SU-DHL-6 (cell line): ENCODE measurements at regions not wholly inside any gene's neighbourhood (a gene's known extent, or its start where the extent isn't known, plus 50 kb on each side); places are given as distances from the start of the nearest gene placed in this dataset.

Source experiments
- H2AFZ ChIP-seq: fragments of 200-600 bp; sonication (generic); 2 replicates; pipeline ENCODE4 v1.6.1; 2014; ENCODE audit warnings: low read depth, mild to moderate bottlenecking, moderate library complexity, mixed read lengths, antibody characterized with exemption, low read length; ENCODE audit not compliant: severe bottlenecking
- H3F3A ChIP-seq: fragments of 200-600 bp; shearing (Covaris generic); 2 replicates; pipeline ENCODE4 v1.6.0; 2016; ENCODE audit warnings: antibody characterized with exemption, mild to moderate bottlenecking; ENCODE audit not compliant: insufficient read depth
- H3K27ac ChIP-seq: fragments of 200-600 bp; sonication (generic); 2 replicates; pipeline ENCODE4 v1.5.1; 2016; ENCODE audit warnings: low read depth, mild to moderate bottlenecking, low read length, moderate library complexity, mixed read lengths
- H3K27me3 ChIP-seq: fragments of 200-600 bp; sonication (generic), shearing (Covaris generic); 2 replicates; pipeline ENCODE4 v1.6.0; 2014; ENCODE audit warnings: mild to moderate bottlenecking, low read length
- H3K36me3 ChIP-seq: fragments of 200-600 bp; sonication (generic); 2 replicates; pipeline ENCODE4 v1.6.1; 2014; ENCODE audit warnings: mild to moderate bottlenecking, low read length, mixed read lengths
- H3K4me2 ChIP-seq: fragments of 300-600, 200-600 bp; shearing (Covaris generic), sonication (generic); 2 replicates; pipeline ENCODE4 v1.6.0; 2014; ENCODE audit warnings: low read length, low read depth, mild to moderate bottlenecking; ENCODE audit not compliant: poor library complexity, severe bottlenecking
- H3K4me3 ChIP-seq: fragments of 200-600 bp; sonication (generic); 2 replicates; pipeline ENCODE4 v1.5.1; 2014; ENCODE audit warnings: antibody characterized with exemption, low read length, mild to moderate bottlenecking, mixed read lengths; ENCODE audit not compliant: insufficient read depth, poor library complexity, severe bottlenecking
- H3K79me2 ChIP-seq: fragments of 200-600 bp; sonication (generic); 2 replicates; pipeline ENCODE4 v1.6.1; 2014; ENCODE audit warnings: mild to moderate bottlenecking, low read length, moderate library complexity; ENCODE audit not compliant: insufficient read depth
- H3K9ac ChIP-seq: fragments of 200-600 bp; sonication (generic); 2 replicates; pipeline ENCODE4 v1.7.0; 2014; ENCODE audit warnings: mild to moderate bottlenecking, low read length
- H3K9me2 ChIP-seq: fragments of 200-600 bp; sonication (generic); replicated peaks from 2 replicates; pipeline ENCODE4 v1.6.1; 2014; ENCODE audit warnings: low read length; ENCODE audit not compliant: insufficient read depth
- H3K9me3 ChIP-seq: fragments of 200-600 bp; sonication (generic); 2 replicates; pipeline ENCODE4 v1.6.1; 2014; ENCODE audit warnings: low read length, mixed read lengths; ENCODE audit not compliant: insufficient read depth
- H4K20me1 ChIP-seq: fragments of 200-600 bp; sonication (generic); 2 replicates; pipeline ENCODE4 v1.6.1; 2014; ENCODE audit warnings: low read depth, mild to moderate bottlenecking, antibody characterized with exemption, low read length, moderate library complexity, mixed read lengths
- EZH2phosphoT487 ChIP-seq: fragments of 200-600 bp; sonication (generic), shearing (Covaris generic); conservative IDR thresholded peaks from 2 replicates; pipeline ENCODE4 v1.6.1; 2018; ENCODE audit warnings: mild to moderate bottlenecking, antibody characterized with exemption, low read length, moderate library complexity, mixed read lengths
- TF ChIP-seq, protein P1 (sequence below): fragments of 200-600 bp; sonication (generic); IDR thresholded peaks from one replicate; pipeline ENCODE4 v1.5.1; 2017; ENCODE audit warnings: antibody characterized with exemption, mild to moderate bottlenecking, low read length, moderate library complexity; ENCODE audit not compliant: insufficient read depth, poor library complexity, severe bottlenecking

DNA sequence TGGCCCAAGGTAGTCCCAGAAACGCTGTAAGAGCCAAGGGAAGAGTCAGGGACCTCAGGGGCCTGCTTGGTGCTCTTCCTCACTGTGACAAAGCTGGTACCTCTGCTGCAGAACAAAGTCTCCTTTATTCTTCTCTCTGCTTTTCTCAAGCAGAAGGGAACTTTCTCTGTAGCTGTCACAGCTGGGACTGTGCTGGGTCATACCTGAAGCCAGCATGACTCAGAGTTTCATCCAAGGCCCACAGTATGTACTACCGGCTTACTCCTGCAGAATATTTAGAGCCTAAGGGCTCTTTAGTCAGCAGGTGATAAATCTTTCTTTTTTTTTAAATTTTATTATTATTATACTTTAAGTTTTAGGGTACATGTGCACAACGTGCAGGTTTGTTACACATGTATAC, 183.2 kb downstream of the TINAG start:
- Histone ChIP-seq H2AFZ (no peak overlapping the region), H3K9ac (no peak overlapping the region), H3K4me3 (no peak overlapping the region), H3K27ac (no peak overlapping the region), H3F3A (no peaks in the 10 kb centered on the region), H3K4me2 (no peak overlapping the region), H3K27me3 (no peaks in the 10 kb centered on the region), H4K20me1 (no peaks in the 10 kb centered on the region), H3K36me3 (no peaks in the 10 kb centered on the region), H3K79me2 (no peaks in the 10 kb centered on the region), H3K9me3 (no peaks in the 10 kb centered on the region), H3K9me2 (no peaks in the 10 kb centered on the region)
- TF ChIP-seq EZH2phosphoT487 = no peak
- TF ChIP-seq, protein P1, sequence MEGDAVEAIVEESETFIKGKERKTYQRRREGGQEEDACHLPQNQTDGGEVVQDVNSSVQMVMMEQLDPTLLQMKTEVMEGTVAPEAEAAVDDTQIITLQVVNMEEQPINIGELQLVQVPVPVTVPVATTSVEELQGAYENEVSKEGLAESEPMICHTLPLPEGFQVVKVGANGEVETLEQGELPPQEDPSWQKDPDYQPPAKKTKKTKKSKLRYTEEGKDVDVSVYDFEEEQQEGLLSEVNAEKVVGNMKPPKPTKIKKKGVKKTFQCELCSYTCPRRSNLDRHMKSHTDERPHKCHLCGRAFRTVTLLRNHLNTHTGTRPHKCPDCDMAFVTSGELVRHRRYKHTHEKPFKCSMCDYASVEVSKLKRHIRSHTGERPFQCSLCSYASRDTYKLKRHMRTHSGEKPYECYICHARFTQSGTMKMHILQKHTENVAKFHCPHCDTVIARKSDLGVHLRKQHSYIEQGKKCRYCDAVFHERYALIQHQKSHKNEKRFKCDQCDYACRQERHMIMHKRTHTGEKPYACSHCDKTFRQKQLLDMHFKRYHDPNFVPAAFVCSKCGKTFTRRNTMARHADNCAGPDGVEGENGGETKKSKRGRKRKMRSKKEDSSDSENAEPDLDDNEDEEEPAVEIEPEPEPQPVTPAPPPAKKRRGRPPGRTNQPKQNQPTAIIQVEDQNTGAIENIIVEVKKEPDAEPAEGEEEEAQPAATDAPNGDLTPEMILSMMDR = no peak

DNA sequence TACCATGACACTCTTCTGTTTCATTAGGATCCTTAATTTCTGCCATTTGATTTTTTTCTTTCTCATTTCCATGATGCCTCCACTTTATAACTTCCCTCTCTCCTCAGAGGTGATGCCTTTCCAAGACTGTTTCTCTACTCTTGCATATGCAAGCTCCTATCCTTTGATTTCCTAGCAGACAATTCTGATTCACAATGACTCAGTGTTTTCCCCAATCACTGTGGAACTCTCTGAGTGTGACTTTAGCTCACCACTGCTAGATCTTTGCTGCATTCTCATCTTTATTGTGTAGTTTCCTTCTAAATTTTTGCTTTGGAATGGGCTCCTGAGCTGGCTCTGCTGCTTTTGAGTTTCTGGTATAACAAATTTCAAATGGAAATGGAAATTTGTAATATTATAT, 184.9 kb downstream of the TINAG start:
- Histone ChIP-seq H3F3A (no peaks in the 10 kb centered on the region), H3K9ac (no peak overlapping the region), H3K9me2 (no peaks in the 10 kb centered on the region), H3K4me2 (no peak overlapping the region), H3K79me2 (no peaks in the 10 kb centered on the region), H3K9me3 (no peaks in the 10 kb centered on the region), H3K4me3 (no peak overlapping the region), H3K27ac (no peak overlapping the region), H3K36me3 (no peaks in the 10 kb centered on the region), H3K27me3 (no peaks in the 10 kb centered on the region), H2AFZ (no peak overlapping the region), H4K20me1 (no peaks in the 10 kb centered on the region)
- TF ChIP-seq, protein P1 = no peak
- TF ChIP-seq EZH2phosphoT487 = no peak

DNA sequence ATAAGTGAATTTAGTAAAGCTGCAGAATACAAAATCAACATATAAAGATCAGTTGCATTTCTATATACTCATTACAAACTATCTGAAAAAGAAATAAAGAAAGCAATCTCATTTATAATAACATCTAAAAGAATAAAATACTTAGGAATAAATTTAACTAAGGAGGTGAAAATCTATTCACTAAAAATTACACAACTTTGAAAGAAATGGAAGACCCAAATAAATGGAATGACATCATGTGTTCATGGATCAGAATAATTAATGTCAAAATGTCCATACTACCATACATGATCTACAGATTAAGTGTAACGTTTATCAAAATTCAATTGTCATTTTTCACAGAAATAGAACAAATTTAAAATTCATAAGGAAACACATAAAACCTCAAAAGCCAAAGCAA, 194.9 kb downstream of the TINAG start:
- Histone ChIP-seq H3K9me2 (no peaks in the 10 kb centered on the region), H3K9me3 (peaks cover 4% of the 10 kb centered on the region; the same call in 1 of the 2 replicates), H3K79me2 (no peaks in the 10 kb centered on the region), H3K4me3 (no peak overlapping the region), H3K27me3 (no peaks in the 10 kb centered on the region), H3F3A (no peaks in the 10 kb centered on the region), H3K4me2 (no peak overlapping the region), H3K9ac (no peak overlapping the region), H2AFZ (no peak overlapping the region), H4K20me1 (no peaks in the 10 kb centered on the region), H3K36me3 (no peaks in the 10 kb centered on the region), H3K27ac (no peak overlapping the region)
- TF ChIP-seq, protein P1 = no peak

DNA sequence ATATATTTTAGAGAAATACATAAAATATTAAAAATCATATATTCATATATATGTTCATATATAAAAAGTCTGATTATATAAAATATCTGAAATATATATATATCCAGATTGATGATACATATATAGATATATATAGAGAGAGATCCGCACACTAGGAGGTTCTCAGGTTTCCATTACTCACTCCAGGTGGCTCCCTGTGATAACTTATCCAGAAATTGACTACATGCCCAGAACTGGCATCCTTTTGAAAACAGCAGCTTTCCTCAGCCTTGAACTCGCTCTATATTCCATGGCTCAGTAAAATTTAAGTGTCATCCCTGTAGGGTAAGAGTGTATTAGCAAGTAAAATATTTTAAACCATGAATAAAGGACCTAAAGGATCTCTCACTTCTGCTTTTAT, 206.8 kb downstream of the TINAG start:
- Histone ChIP-seq H2AFZ (no peak overlapping the region), H3F3A (no peaks in the 10 kb centered on the region), H3K9ac (no peak overlapping the region), H3K36me3 (no peaks in the 10 kb centered on the region), H3K27me3 (no peaks in the 10 kb centered on the region), H3K9me3 (no peaks in the 10 kb centered on the region), H3K9me2 (no peaks in the 10 kb centered on the region), H3K4me3 (no peak overlapping the region), H3K4me2 (no peak overlapping the region), H3K27ac (no peak overlapping the region), H3K79me2 (no peaks in the 10 kb centered on the region), H4K20me1 (peaks cover 3% of the 10 kb centered on the region; the same call in 1 of the 2 replicates)
- no peak for TF ChIP-seq EZH2phosphoT487
- TF ChIP-seq, protein P1 = no peak
